SK-N-SH treated with all-trans-retinoic acid at 6 μM for 48 hours (cell line): ENCODE measurements at regions not wholly inside any gene's neighbourhood (a gene's known extent, or its start where the extent isn't known, plus 50 kb on each side); places are given as distances from the start of the nearest gene placed in this dataset.

Source experiments
- ATAC-seq: fragments of 200-7000 bp; cut with Tn5 transposase; 3 replicates; pipeline ENCODE4 v1.9.1; 2020; ENCODE audit warnings: mild to moderate bottlenecking, moderate library complexity
- BACH2 ChIP-seq: fragments of 250-450 bp; sonication (Bioruptor Pico); IDR thresholded peaks from 2 replicates; pipeline ENCODE4 v1.9.0; 2021; ENCODE audit warnings: mild to moderate bottlenecking, borderline replicate concordance
- CSDC2 ChIP-seq: fragments of 250-450 bp; sonication (Bioruptor Pico); IDR thresholded peaks from 2 replicates; pipeline ENCODE4 v1.5.0; 2020; ENCODE audit warnings: mild to moderate bottlenecking, moderate library complexity
- ISL1 ChIP-seq: fragments of 250-450 bp; sonication (Bioruptor Pico); IDR thresholded peaks from 2 replicates; pipeline ENCODE4 v2.1.2; 2022; ENCODE audit warnings: mild to moderate bottlenecking, moderate library complexity
- SNAI2 ChIP-seq: fragments of 250-450 bp; sonication (Bioruptor Pico); IDR thresholded peaks from 2 replicates; pipeline ENCODE4 v1.5.0; 2020; ENCODE audit warnings: mild to moderate bottlenecking, moderate library complexity
- ZC3H10 ChIP-seq: fragments of 250-450 bp; sonication (Bioruptor Pico); IDR thresholded peaks from 2 replicates; pipeline ENCODE4 v1.5.1; 2021; ENCODE audit warnings: mild to moderate bottlenecking, moderate library complexity
- ZFP30 ChIP-seq: fragments of 450-650 bp; formaldehyde crosslinking; IDR thresholded peaks from 2 replicates; pipeline ENCODE4 v1.5.0; 2022; ENCODE audit warnings: mild to moderate bottlenecking, moderate library complexity
- ZNF8 ChIP-seq: fragments of 450-650 bp; formaldehyde crosslinking; IDR thresholded peaks from 2 replicates; pipeline ENCODE4 v1.5.0; 2020; ENCODE audit warnings: mild to moderate bottlenecking, moderate library complexity
- TF ChIP-seq, protein P1 (sequence below): fragments of 250-450 bp; sonication (Bioruptor Pico); IDR thresholded peaks from 2 replicates; pipeline ENCODE4 v1.5.0; 2020; ENCODE audit warnings: mild to moderate bottlenecking, moderate library complexity
- TF ChIP-seq, protein P2 (sequence below): fragments of 250-450 bp; sonication (Bioruptor Pico); IDR thresholded peaks from 2 replicates; pipeline ENCODE4 v1.8.0; 2021; ENCODE audit warnings: low read depth, mild to moderate bottlenecking, moderate library complexity, borderline replicate concordance
- TF ChIP-seq, protein P3 (sequence below): fragments of 250-450 bp; sonication (Bioruptor Pico); IDR thresholded peaks from 2 replicates; pipeline ENCODE4 v1.5.1; 2020; ENCODE audit warnings: low read depth, mild to moderate bottlenecking, moderate library complexity
- TF ChIP-seq, protein P4 (sequence below): fragments of 250-450 bp; sonication (Bioruptor Pico); IDR thresholded peaks from 2 replicates; pipeline ENCODE4 v1.8.0; 2020; ENCODE audit warnings: mild to moderate bottlenecking, moderate library complexity, borderline replicate concordance

DNA sequence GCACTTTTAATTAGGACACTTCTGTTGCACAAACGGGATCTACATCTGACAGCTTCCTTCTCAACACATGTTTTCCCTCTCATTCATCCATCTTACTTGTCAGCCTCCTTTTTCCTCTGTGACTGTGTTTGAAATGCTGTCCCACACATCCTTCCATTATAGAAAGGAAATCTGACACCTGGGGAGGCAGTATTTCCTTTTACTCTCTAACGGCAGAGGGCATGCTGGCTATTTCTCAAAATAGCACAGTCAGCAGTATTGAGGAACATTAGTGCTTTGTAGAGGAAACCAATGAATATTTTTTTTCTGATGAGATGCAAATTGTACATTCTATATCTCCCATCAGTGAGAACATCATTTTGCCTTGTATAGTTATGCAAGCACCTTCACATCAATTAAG is 668.7 kb downstream of the SLC4A3 start:
- TF ChIP-seq, protein P1, sequence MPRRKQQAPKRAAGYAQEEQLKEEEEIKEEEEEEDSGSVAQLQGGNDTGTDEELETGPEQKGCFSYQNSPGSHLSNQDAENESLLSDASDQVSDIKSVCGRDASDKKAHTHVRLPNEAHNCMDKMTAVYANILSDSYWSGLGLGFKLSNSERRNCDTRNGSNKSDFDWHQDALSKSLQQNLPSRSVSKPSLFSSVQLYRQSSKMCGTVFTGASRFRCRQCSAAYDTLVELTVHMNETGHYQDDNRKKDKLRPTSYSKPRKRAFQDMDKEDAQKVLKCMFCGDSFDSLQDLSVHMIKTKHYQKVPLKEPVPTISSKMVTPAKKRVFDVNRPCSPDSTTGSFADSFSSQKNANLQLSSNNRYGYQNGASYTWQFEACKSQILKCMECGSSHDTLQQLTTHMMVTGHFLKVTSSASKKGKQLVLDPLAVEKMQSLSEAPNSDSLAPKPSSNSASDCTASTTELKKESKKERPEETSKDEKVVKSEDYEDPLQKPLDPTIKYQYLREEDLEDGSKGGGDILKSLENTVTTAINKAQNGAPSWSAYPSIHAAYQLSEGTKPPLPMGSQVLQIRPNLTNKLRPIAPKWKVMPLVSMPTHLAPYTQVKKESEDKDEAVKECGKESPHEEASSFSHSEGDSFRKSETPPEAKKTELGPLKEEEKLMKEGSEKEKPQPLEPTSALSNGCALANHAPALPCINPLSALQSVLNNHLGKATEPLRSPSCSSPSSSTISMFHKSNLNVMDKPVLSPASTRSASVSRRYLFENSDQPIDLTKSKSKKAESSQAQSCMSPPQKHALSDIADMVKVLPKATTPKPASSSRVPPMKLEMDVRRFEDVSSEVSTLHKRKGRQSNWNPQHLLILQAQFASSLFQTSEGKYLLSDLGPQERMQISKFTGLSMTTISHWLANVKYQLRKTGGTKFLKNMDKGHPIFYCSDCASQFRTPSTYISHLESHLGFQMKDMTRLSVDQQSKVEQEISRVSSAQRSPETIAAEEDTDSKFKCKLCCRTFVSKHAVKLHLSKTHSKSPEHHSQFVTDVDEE = no peak
- TF ChIP-seq, protein P2, sequence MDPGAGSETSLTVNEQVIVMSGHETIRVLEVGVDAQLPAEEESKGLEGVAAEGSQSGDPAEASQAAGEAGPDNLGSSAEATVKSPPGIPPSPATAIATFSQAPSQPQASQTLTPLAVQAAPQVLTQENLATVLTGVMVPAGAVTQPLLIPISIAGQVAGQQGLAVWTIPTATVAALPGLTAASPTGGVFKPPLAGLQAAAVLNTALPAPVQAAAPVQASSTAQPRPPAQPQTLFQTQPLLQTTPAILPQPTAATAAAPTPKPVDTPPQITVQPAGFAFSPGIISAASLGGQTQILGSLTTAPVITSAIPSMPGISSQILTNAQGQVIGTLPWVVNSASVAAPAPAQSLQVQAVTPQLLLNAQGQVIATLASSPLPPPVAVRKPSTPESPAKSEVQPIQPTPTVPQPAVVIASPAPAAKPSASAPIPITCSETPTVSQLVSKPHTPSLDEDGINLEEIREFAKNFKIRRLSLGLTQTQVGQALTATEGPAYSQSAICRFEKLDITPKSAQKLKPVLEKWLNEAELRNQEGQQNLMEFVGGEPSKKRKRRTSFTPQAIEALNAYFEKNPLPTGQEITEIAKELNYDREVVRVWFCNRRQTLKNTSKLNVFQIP (CRISPR knock-in tag) = no peak
- TF ChIP-seq ZNF8 (CRISPR knock-in tag) = no peak
- TF ChIP-seq, protein P3, sequence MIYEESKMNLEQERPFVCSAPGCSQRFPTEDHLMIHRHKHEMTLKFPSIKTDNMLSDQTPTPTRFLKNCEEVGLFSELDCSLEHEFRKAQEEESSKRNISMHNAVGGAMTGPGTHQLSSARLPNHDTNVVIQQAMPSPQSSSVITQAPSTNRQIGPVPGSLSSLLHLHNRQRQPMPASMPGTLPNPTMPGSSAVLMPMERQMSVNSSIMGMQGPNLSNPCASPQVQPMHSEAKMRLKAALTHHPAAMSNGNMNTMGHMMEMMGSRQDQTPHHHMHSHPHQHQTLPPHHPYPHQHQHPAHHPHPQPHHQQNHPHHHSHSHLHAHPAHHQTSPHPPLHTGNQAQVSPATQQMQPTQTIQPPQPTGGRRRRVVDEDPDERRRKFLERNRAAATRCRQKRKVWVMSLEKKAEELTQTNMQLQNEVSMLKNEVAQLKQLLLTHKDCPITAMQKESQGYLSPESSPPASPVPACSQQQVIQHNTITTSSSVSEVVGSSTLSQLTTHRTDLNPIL = no peak
- TF ChIP-seq, protein P4, sequence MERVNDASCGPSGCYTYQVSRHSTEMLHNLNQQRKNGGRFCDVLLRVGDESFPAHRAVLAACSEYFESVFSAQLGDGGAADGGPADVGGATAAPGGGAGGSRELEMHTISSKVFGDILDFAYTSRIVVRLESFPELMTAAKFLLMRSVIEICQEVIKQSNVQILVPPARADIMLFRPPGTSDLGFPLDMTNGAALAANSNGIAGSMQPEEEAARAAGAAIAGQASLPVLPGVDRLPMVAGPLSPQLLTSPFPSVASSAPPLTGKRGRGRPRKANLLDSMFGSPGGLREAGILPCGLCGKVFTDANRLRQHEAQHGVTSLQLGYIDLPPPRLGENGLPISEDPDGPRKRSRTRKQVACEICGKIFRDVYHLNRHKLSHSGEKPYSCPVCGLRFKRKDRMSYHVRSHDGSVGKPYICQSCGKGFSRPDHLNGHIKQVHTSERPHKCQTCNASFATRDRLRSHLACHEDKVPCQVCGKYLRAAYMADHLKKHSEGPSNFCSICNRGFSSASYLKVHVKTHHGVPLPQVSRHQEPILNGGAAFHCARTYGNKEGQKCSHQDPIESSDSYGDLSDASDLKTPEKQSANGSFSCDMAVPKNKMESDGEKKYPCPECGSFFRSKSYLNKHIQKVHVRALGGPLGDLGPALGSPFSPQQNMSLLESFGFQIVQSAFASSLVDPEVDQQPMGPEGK (CRISPR knock-in tag) = no peak
- TF ChIP-seq ZFP30 (CRISPR knock-in tag) = no peak
- no peak for TF ChIP-seq CSDC2
- 0 out of 3 replicates have a peak, but pooled peaks have one; percentile 28 for ATAC-seq

DNA sequence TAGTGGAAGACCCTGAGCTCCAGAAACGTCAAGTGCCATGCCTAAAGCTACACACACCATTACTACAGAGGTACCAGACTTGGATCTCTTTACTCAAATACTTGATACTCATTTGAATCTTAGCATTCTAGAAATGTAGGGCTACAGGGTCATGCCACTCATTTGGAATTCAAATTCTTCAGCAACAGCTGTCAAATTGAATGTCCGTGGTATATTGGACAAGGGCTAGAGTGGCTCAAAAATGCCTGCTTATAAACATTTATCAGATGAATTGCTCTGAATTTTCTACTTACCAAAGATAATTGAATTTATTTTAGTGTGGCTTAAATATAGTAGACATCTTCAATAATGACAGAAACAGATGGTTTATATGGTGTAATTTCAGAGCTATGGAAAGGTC is 669.7 kb downstream of the SLC4A3 start:
- peak; percentile 46; the same call in 1 of the 2 replicates for TF ChIP-seq ZC3H10 (CRISPR knock-in tag)
- no peak for TF ChIP-seq SNAI2
- ATAC-seq = peak; percentile 82

DNA sequence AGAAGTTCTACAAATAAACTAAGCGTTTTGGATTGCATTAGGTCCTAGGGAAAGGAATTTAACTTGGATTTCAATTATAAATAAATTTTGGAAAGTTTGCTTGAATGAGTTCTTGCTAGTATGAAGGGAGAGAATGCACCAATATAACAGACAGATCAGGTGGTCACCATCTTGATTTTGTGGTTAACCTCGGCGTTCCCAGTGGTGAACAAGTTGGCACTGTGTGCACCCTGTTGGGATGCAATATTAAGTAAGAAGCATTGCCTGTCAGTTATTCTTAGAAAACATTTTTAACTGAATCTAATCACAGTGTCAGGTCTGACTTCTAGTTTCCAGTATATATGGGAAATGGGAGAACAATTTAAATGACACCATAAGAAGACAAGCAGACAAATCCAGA is 673.4 kb downstream of the SLC4A3 start:
- peak; percentile 25; the same call in 1 of the 3 replicates for ATAC-seq
- no peak for TF ChIP-seq BACH2
- TF ChIP-seq, protein P2 (CRISPR knock-in tag) = no peak
- TF ChIP-seq, protein P1 = no peak
- no peak for TF ChIP-seq ISL1 (CRISPR knock-in tag)
- TF ChIP-seq, protein P3 = no peak
- TF ChIP-seq, protein P4 (CRISPR knock-in tag) = no peak
- no peak for TF ChIP-seq ZC3H10 (CRISPR knock-in tag)
- no peak for TF ChIP-seq ZNF8 (CRISPR knock-in tag)
